Aorta (tissue), 5 donors: ENCODE measurements at regions not wholly inside any gene's neighbourhood (a gene's known extent, or its start where the extent isn't known, plus 50 kb on each side); places are given as distances from the start of the nearest gene placed in this dataset.

Experiments
- ATAC-seq: fragments of 200-7000 bp; cut with Tn5 transposase; one replicate; pipeline ENCODE4 v1.9.1; 2022; ENCODE audit warnings: moderate library complexity; ENCODE audit not compliant: low FRiP score
- DNase-seq, 2 donors: peaks; one replicate each; pipeline ENCODE4 v3.0.0-alpha.2; 2020
- H3K27ac ChIP-seq, 2 donors: one replicate each; pipeline ENCODE4 v1.5.1; 2013; ENCODE audit warnings: low read length in 2 of 2, mild to moderate bottlenecking in 2 of 2, moderate library complexity in 2 of 2, control low read depth in 1 of 2, inconsistent platforms in 1 of 2, low read depth in 1 of 2
- H3K27me3 ChIP-seq, 2 donors: one replicate each; pipeline ENCODE4 v1.6.1; 2013; ENCODE audit warnings: control low read depth in 1 of 2, low read length in 1 of 2, mild to moderate bottlenecking in 1 of 2, moderate library complexity in 1 of 2; ENCODE audit not compliant: insufficient read depth in 2 of 2, control insufficient read depth in 1 of 2
- H3K36me3 ChIP-seq, 2 donors: one replicate each; pipeline ENCODE4 v1.6.1; 2013; ENCODE audit warnings: control low read depth in 1 of 2, low read length in 1 of 2, mild to moderate bottlenecking in 1 of 2; ENCODE audit not compliant: insufficient read depth in 2 of 2, control insufficient read depth in 1 of 2
- H3K4me1 ChIP-seq, 2 donors: one replicate each; pipeline ENCODE4 v1.6.1; 2013; ENCODE audit warnings: low read length in 2 of 2, control low read depth in 1 of 2, mild to moderate bottlenecking in 1 of 2, moderate library complexity in 1 of 2; ENCODE audit not compliant: insufficient read depth in 2 of 2, control insufficient read depth in 1 of 2
- H3K4me3 ChIP-seq, 2 donors: one replicate each; pipeline ENCODE4 v1.5.1; 2013; ENCODE audit warnings: low read length in 2 of 2, control low read depth in 1 of 2, mild to moderate bottlenecking in 1 of 2
- H3K9me3 ChIP-seq: one replicate; pipeline ENCODE4 v1.6.1; 2013; ENCODE audit warnings: mild to moderate bottlenecking, low read length; ENCODE audit not compliant: control insufficient read depth
- WGBS, 2 donors: extraction: QIAGEN DNeasy Blood & Tissue Kit; methylation state at CpG; one replicate each; pipeline ENCODE4 v1.1.7; 2013; 5-methylcytosine and 5-hydroxymethylcytosine counted together
- intact Hi-C, 2 donors: fragments of 100-400 bp; cut with DNase I; formaldehyde crosslinking; loops; one replicate each; pipeline versions ENCODE4 v1.14.2 to v1.15.0; 2022
- donor health status: healthy with polysubstance abuse.
- donor health status: Bipolar disorder and iron deficiency.
- donor health status: DM: no; HTN: no; CAD: no.
- donor health status: DM: no; HTN: no; CAD: no.
- donor health status: DM: yes; HTN: yes; CAD: no.

GRCh38 chr1:57796616-57797015, 372.8 kb upstream of the DAB1 start:
- Histone ChIP-seq H3K4me3 (no peak overlapping the region), H3K36me3 (no peaks in the 10 kb centered on the region), H3K9me3 (peaks cover 1% of the 10 kb centered on the region), H3K27ac (no peak overlapping the region), H3K4me1 (no peaks in the 10 kb centered on the region), H3K27me3 (no peaks in the 10 kb centered on the region)
- 75 to 84% methylated on average over 2 of the region's 2 CpGs for WGBS, 2 donors
- ATAC-seq: no peak
- DNase-seq: no peak
- intact Hi-C loops: no loop called here

GRCh38 chr1:57795886-57796285, 372.0 kb upstream of the DAB1 start:
- Histone ChIP-seq H3K36me3 (no peaks in the 10 kb centered on the region), H3K4me1 (no peaks in the 10 kb centered on the region), H3K4me3 (no peak overlapping the region), H3K27me3 (no peaks in the 10 kb centered on the region), H3K9me3 (peaks cover 1% of the 10 kb centered on the region), H3K27ac (no peak overlapping the region)
- DNase-seq (no peak), ATAC-seq (no peak)
- intact Hi-C loops: no loop called here
- 62 to 71% methylated on average over 5 of the region's 5 CpGs for WGBS, 2 donors

GRCh38 chr1:57794078-57794477, 370.2 kb upstream of the DAB1 start:
- ATAC-seq (no peak), DNase-seq (no peak)
- Histone ChIP-seq H3K9me3 (peaks cover 1% of the 10 kb centered on the region), H3K27ac (no peak overlapping the region), H3K27me3 (no peaks in the 10 kb centered on the region), H3K36me3 (no peaks in the 10 kb centered on the region), H3K4me1 (no peaks in the 10 kb centered on the region), H3K4me3 (no peak overlapping the region)
- intact Hi-C loops: no loop called here
- 61 to 70% methylated on average over 2 of the region's 2 CpGs for WGBS, 2 donors

- ATAC-seq: no peak
- peaks cover 1% of the 10 kb centered on the region for H3K9me3 ChIP-seq
- no peak overlapping the region for H3K4me3 ChIP-seq
- no peak for DNase-seq
- no peaks in the 10 kb centered on the region for H3K36me3 ChIP-seq
- no peak overlapping the region for H3K27ac ChIP-seq
- H3K4me1 ChIP-seq: no peaks in the 10 kb centered on the region
- H3K27me3 ChIP-seq: no peaks in the 10 kb centered on the region
- intact Hi-C loops: no loop called here
- WGBS, 2 donors: 58 to 63% methylated on average over 3 of the region's 3 CpGs
Observed at GRCh38 chr1:57791497-57791896, 367.6 kb upstream of the DAB1 start.

GRCh38 chr1:57789936-57790335, 366.1 kb upstream of the DAB1 start:
- H3K36me3 ChIP-seq: no peaks in the 10 kb centered on the region
- intact Hi-C loops: no loop called here
- no peak for DNase-seq
- peaks cover 1% of the 10 kb centered on the region for H3K9me3 ChIP-seq
- H3K27ac ChIP-seq: no peak overlapping the region
- no peak overlapping the region for H3K4me3 ChIP-seq
- H3K4me1 ChIP-seq: no peaks in the 10 kb centered on the region
- no peaks in the 10 kb centered on the region for H3K27me3 ChIP-seq
- ATAC-seq: no peak
- 74% methylated on average over 5 of the region's 5 CpGs for WGBS, 2 donors

- H3K27me3 ChIP-seq: no peaks in the 10 kb centered on the region
- no peaks in the 10 kb centered on the region for H3K4me1 ChIP-seq
- 17 to 18% methylated on average over 1 of the region's 1 CpG for WGBS, 2 donors
- no peaks in the 10 kb centered on the region for H3K36me3 ChIP-seq
- no peak overlapping the region for H3K4me3 ChIP-seq
- intact Hi-C loops: no loop called here
- no peak for DNase-seq
- no peak overlapping the region for H3K27ac ChIP-seq
- H3K9me3 ChIP-seq: no peaks in the 10 kb centered on the region
- no peak for ATAC-seq
Observed at GRCh38 chr1:57788313-57788712, 364.5 kb upstream of the DAB1 start.

- Histone ChIP-seq H3K36me3 (no peaks in the 10 kb centered on the region), H3K4me3 (no peak overlapping the region), H3K4me1 (no peaks in the 10 kb centered on the region), H3K27ac (no peak overlapping the region), H3K9me3 (no peaks in the 10 kb centered on the region), H3K27me3 (no peaks in the 10 kb centered on the region)
- DNase-seq (no peak), ATAC-seq (no peak)
- WGBS, 2 donors: 56 to 68% methylated on average over 1 of the region's 1 CpG
- intact Hi-C loops: no loop called here
Observed at GRCh38 chr1:57784356-57784755, 360.5 kb upstream of the DAB1 start.

- WGBS, 2 donors: 54 to 65% methylated on average over 2 of the region's 2 CpGs
- Histone ChIP-seq H3K4me1 (no peaks in the 10 kb centered on the region), H3K4me3 (no peak overlapping the region), H3K9me3 (no peaks in the 10 kb centered on the region), H3K27ac (no peak overlapping the region), H3K27me3 (no peaks in the 10 kb centered on the region), H3K36me3 (no peaks in the 10 kb centered on the region)
- ATAC-seq: no peak
- DNase-seq: no peak
- intact Hi-C loops: no loop called here
Observed at GRCh38 chr1:57782357-57782756, 358.5 kb upstream of the DAB1 start.

- Histone ChIP-seq H3K27ac (no peak overlapping the region), H3K4me1 (no peaks in the 10 kb centered on the region), H3K27me3 (no peaks in the 10 kb centered on the region), H3K4me3 (no peak overlapping the region), H3K9me3 (no peaks in the 10 kb centered on the region), H3K36me3 (no peaks in the 10 kb centered on the region)
- 36 to 38% methylated on average over 1 of the region's 1 CpG for WGBS, 2 donors
- DNase-seq: no peak
- no peak for ATAC-seq
- intact Hi-C loops: no loop called here
Observed at GRCh38 chr1:57772580-57773195, 348.8 kb upstream of the DAB1 start.
